RWPE1 (cell line): ENCODE measurements at regions not wholly inside any gene's neighbourhood (a gene's known extent, or its start where the extent isn't known, plus 50 kb on each side); places are given as distances from the start of the nearest gene placed in this dataset.

ENCODE experiments used
- CTCF ChIA-PET: fragments of 350-600 bp; sonication (Branson Sonifier 250); formaldehyde crosslinking; extraction: SDS; loops from one replicate; lab custom pipeline; 2021; lab: Yijun Ruan, JAX
- POLR2A ChIA-PET: fragments of 400-600 bp; formaldehyde crosslinking; extraction: SDS; loops from one replicate; lab custom pipeline; 2020; ENCODE audit warnings: antibody characterized with exemption; ENCODE audit not compliant: low non-redundant PET; lab: Yijun Ruan, JAX
- DNase-seq: peaks from one replicate; pipeline ENCODE4 v3.0.0; 2012; ENCODE audit warnings: low spot score
- H3K27ac ChIP-seq: fragments of 450-650 bp; 2 replicates; pipeline ENCODE4 v1.5.1; 2017
- CTCF ChIP-seq: fragments of 450-650 bp; conservative IDR thresholded peaks from 2 replicates; pipeline ENCODE4 v1.5.1; 2017; ENCODE audit warnings: low read depth, mild to moderate bottlenecking

GRCh38 chr16:77133706-77134105, 57.3 kb upstream of the MON1B start:
- ChIA-PET CTCF (no interaction called here), POLR2A (no interaction called here)
- DNase-seq, result no peak
- no peak for TF ChIP-seq CTCF
- H3K27ac ChIP-seq, result no peak overlapping the region

GRCh38 chr16:77137045-77137444, 53.9 kb upstream of the MON1B start:
- no peak for DNase-seq
- ChIA-PET POLR2A (no interaction called here), CTCF (interaction anchor here (0.6 kb wide), 1 partner anchor 1360 kb away, joined by 4 read pairs; no protein-coding TSS in a partner anchor)
- TF ChIP-seq CTCF, result no peak
- H3K27ac ChIP-seq, result no peak overlapping the region
